Astrocyte (in vitro differentiated cells and primary cell): ENCODE measurements at regions not wholly inside any gene's neighbourhood (a gene's known extent, or its start where the extent isn't known, plus 50 kb on each side); places are given as distances from the start of the nearest gene placed in this dataset.

ENCODE experiments used
- DNase-seq: peaks from one replicate; pipeline ENCODE4 v3.0.0-alpha.2; 2010; ENCODE audit warnings: low read depth
- FAIRE-seq: peaks from 2 replicates; lab custom pipeline; 2011; peaks lifted over from hg19 to GRCh38; lab: Jason Lieb, UNC
- H2AFZ ChIP-seq: 2 replicates; pipeline ENCODE4 v1.6.0; 2012; ENCODE audit warnings: low read depth, low read length, inconsistent platforms
- H3K27ac ChIP-seq: 2 replicates; pipeline ENCODE4 v1.5.1; 2011; ENCODE audit warnings: low read depth, low read length, inconsistent platforms
- H3K27me3 ChIP-seq: 2 replicates; pipeline ENCODE4 v1.6.0; 2011; ENCODE audit warnings: low read length, inconsistent platforms; ENCODE audit not compliant: insufficient read depth
- H3K36me3 ChIP-seq: 2 replicates; pipeline ENCODE4 v1.5.1; 2011; ENCODE audit warnings: low read length, inconsistent platforms; ENCODE audit not compliant: insufficient read depth
- H3K4me1 ChIP-seq: 2 replicates; pipeline ENCODE4 v1.5.1; 2011; ENCODE audit warnings: low read length, inconsistent platforms; ENCODE audit not compliant: insufficient read depth
- H3K4me2 ChIP-seq: 2 replicates; pipeline ENCODE4 v1.6.0; 2012; ENCODE audit warnings: low read length, inconsistent platforms
- H3K4me3 ChIP-seq: 2 replicates; pipeline ENCODE4 v1.5.1; 2011; ENCODE audit warnings: low read depth, mild to moderate bottlenecking, low read length, inconsistent platforms; ENCODE audit not compliant: insufficient read depth
- H3K79me2 ChIP-seq: 2 replicates; pipeline ENCODE4 v1.6.0; 2012; ENCODE audit warnings: mild to moderate bottlenecking, low read length, inconsistent platforms; ENCODE audit not compliant: insufficient read depth
- H3K9ac ChIP-seq: 2 replicates; pipeline ENCODE4 v1.6.0; 2012; ENCODE audit warnings: mild to moderate bottlenecking, low read length, inconsistent platforms
- H3K9me3 ChIP-seq: 2 replicates; pipeline ENCODE4 v1.5.1; 2012; ENCODE audit warnings: low read depth, mild to moderate bottlenecking, low read length, inconsistent platforms; ENCODE audit not compliant: insufficient read depth
- H4K20me1 ChIP-seq: 2 replicates; pipeline ENCODE4 v1.6.0; 2012; ENCODE audit warnings: low read length, inconsistent platforms; ENCODE audit not compliant: insufficient read depth
- H3K27ac Mint-ChIP-seq: one replicate; pipeline ENCODE4 v1.8.0; 2021; ENCODE audit warnings: mild to moderate bottlenecking, mixed read lengths; ENCODE audit not compliant: unreplicated experiment
- H3K27me3 Mint-ChIP-seq: one replicate; pipeline ENCODE4 v1.8.0; 2021; ENCODE audit warnings: low read depth, mixed read lengths; ENCODE audit not compliant: unreplicated experiment
- H3K36me3 Mint-ChIP-seq: one replicate; pipeline ENCODE4 v1.8.0; 2021; ENCODE audit warnings: low read depth, mixed read lengths; ENCODE audit not compliant: unreplicated experiment
- H3K4me1 Mint-ChIP-seq: one replicate; pipeline ENCODE4 v1.8.0; 2021; ENCODE audit warnings: low read depth, mixed read lengths; ENCODE audit not compliant: unreplicated experiment
- H3K4me3 Mint-ChIP-seq: one replicate; pipeline ENCODE4 v1.8.0; 2021; ENCODE audit warnings: mild to moderate bottlenecking, moderate library complexity, mixed read lengths; ENCODE audit not compliant: unreplicated experiment
- H3K9me3 Mint-ChIP-seq: one replicate; pipeline ENCODE4 v1.8.0; 2021; ENCODE audit warnings: mild to moderate bottlenecking, mixed read lengths; ENCODE audit not compliant: unreplicated experiment
- CTCF ChIP-seq: IDR thresholded peaks from 2 replicates; pipeline ENCODE4 v1.5.1; 2011; ENCODE audit warnings: low read depth, mild to moderate bottlenecking, inconsistent platforms, low read length, moderate library complexity; ENCODE audit not compliant: insufficient read depth
- EZH2 ChIP-seq: IDR thresholded peaks from 2 replicates; pipeline ENCODE4 v1.6.1; 2012; ENCODE audit warnings: mild to moderate bottlenecking, low read length, inconsistent platforms; ENCODE audit not compliant: insufficient read depth

GRCh38 chr2:241925821-241926441 lies 56.4 kb downstream of the RTP5 start:
- H3K27ac ChIP-seq = no peak overlapping the region
- Mint-ChIP-seq H3K27me3 (peaks cover 32% of the 10 kb centered on the region), H3K4me1 (peaks cover 13% of the 10 kb centered on the region), H3K9me3 (no peaks in the 10 kb centered on the region), H3K36me3 (no peaks in the 10 kb centered on the region), H3K4me3 (no peak overlapping the region), H3K27ac (peak overlapping the region; percentile 50)
- no peaks in the 10 kb centered on the region for H3K79me2 ChIP-seq
- DNase-seq (no peak), FAIRE-seq (no peak)
- H3K9ac ChIP-seq = no peak overlapping the region
- no peaks in the 10 kb centered on the region for H4K20me1 ChIP-seq
- H3K9me3 ChIP-seq = no peaks in the 10 kb centered on the region
- TF ChIP-seq EZH2 = no peak
- TF ChIP-seq CTCF = no peak
- H3K27me3 ChIP-seq = peaks cover 7% of the 10 kb centered on the region
- H3K36me3 ChIP-seq = no peaks in the 10 kb centered on the region
- H2AFZ ChIP-seq = no peak overlapping the region
- H3K4me3 ChIP-seq = no peak overlapping the region
- H3K4me1 ChIP-seq = no peaks in the 10 kb centered on the region
- H3K4me2 ChIP-seq = no peak overlapping the region

GRCh38 chr2:241926541-241927311 lies 57.2 kb downstream of the RTP5 start:
- Mint-ChIP-seq H3K4me1 (peaks cover 13% of the 10 kb centered on the region), H3K9me3 (no peaks in the 10 kb centered on the region), H3K27ac (peak overlapping the region; percentile 53), H3K4me3 (no peak overlapping the region), H3K36me3 (no peaks in the 10 kb centered on the region), H3K27me3 (peaks cover 31% of the 10 kb centered on the region)
- no peaks in the 10 kb centered on the region for H3K9me3 ChIP-seq
- H3K27ac ChIP-seq = no peak overlapping the region
- no peaks in the 10 kb centered on the region for H3K4me1 ChIP-seq
- H2AFZ ChIP-seq = no peak overlapping the region
- peaks cover 7% of the 10 kb centered on the region for H3K27me3 ChIP-seq
- no peak overlapping the region for H3K4me2 ChIP-seq
- TF ChIP-seq EZH2 (no peak), CTCF (no peak)
- DNase-seq (no peak), FAIRE-seq (no peak)
- no peak overlapping the region for H3K9ac ChIP-seq
- H4K20me1 ChIP-seq = no peaks in the 10 kb centered on the region
- no peaks in the 10 kb centered on the region for H3K79me2 ChIP-seq
- H3K4me3 ChIP-seq = no peak overlapping the region
- no peaks in the 10 kb centered on the region for H3K36me3 ChIP-seq
